ENCODE measurements at regions not wholly inside any gene's neighbourhood (a gene's known extent, or its start where the extent isn't known, plus 50 kb on each side); places are given as distances from the start of the nearest gene placed in this dataset.

- intact Hi-C loops (cut with micrococcal nuclease) = loop anchor here (10.0 kb wide), 1 partner anchor 1205 kb away; no protein-coding TSS in a partner anchor
- Histone ChIP-seq H2BK15ac (ENCODE audit: low read depth, low read length) (no peak overlapping the region), H2BK5ac (ENCODE audit: low read depth, low read length, poor library complexity, severe bottlenecking) (no peak overlapping the region), H4K20me1 (ENCODE audit: insufficient read depth, low read length) (no peaks in the 10 kb centered on the region), H3K4me2 (ENCODE audit: low read depth, low read length) (no peak overlapping the region), H3K27me3 (ENCODE audit: control insufficient read depth, insufficient read depth, low read length) (no peaks in the 10 kb centered on the region), H3K14ac (replicated peaks; ENCODE audit: low read depth, low read length) (no peak overlapping the region), H4K91ac (ENCODE audit: insufficient read depth, low read depth, low read length) (no peak overlapping the region), H3K36me3 (ENCODE audit: control insufficient read depth, insufficient read depth, low read length) (no peaks in the 10 kb centered on the region), H3K18ac (ENCODE audit: low read depth, low read length) (no peak overlapping the region), H3K56ac (ENCODE audit: extremely low read depth, insufficient read depth, low read length) (no peak overlapping the region), H3K4me3 (ENCODE audit: insufficient read depth, low read depth, low read length) (no peak overlapping the region), H3K4me1 (ENCODE audit: control insufficient read depth, insufficient read depth, low read length) (no peaks in the 10 kb centered on the region), H4K5ac (ENCODE audit: low read depth, low read length) (no peak overlapping the region), H2BK20ac (ENCODE audit: low read depth, low read length) (no peak overlapping the region), H2AK5ac (ENCODE audit: low read depth, low read length) (no peak overlapping the region), H3K4ac (ENCODE audit: low read depth, low read length) (no peak overlapping the region), H3K9ac (ENCODE audit: low read depth, low read length) (no peak overlapping the region), H3K79me1 (ENCODE audit: low read depth in 1 of 2, low read length in 2 of 2) (no peaks in the 10 kb centered on the region), H2AFZ (replicated peaks; ENCODE audit: low read length, poor library complexity) (no peak overlapping the region), H3K9me1 (ENCODE audit: insufficient read depth, low read length) (no peaks in the 10 kb centered on the region), H3K23ac (ENCODE audit: low read depth, low read length) (no peak overlapping the region), H3K27ac (ENCODE audit: insufficient read depth, low read length) (no peak overlapping the region), H4K8ac (ENCODE audit: low read depth in 2 of 2, low read length in 2 of 2) (no peak overlapping the region), H2AK9ac (replicated peaks; ENCODE audit: low read depth, low read length, poor library complexity) (no peak overlapping the region), H2BK120ac (ENCODE audit: low read depth, low read length) (no peak overlapping the region), H3K9me3 (ENCODE audit: control insufficient read depth, insufficient read depth, low read length) (peaks cover 4% of the 10 kb centered on the region)
- no peak for DNase-seq
- no peak for ATAC-seq (ENCODE audit: low read depth)
- ChIA-PET CTCF (no interaction called here), POLR2A (ENCODE audit: unreplicated experiment) (no interaction called here)
- TF ChIP-seq FOS (IDR thresholded peaks at IDR 0.05; ENCODE audit: low read depth, low read length) (no peak), NFE2L2 (IDR thresholded peaks at IDR 0.05; ENCODE audit: low read depth, low read length) (no peak), ELK1 (IDR thresholded peaks at IDR 0.05; ENCODE audit: borderline replicate concordance, low read depth, low read length) (no peak), MAFK (IDR thresholded peaks at IDR 0.05; ENCODE audit: low read depth, low read length) (no peak), RFX5 (IDR thresholded peaks at IDR 0.05; ENCODE audit: low read depth, low read length) (no peak), RCOR1 (IDR thresholded peaks at IDR 0.05; ENCODE audit: insufficient replicate concordance, low read length) (no peak), MXI1 (IDR thresholded peaks at IDR 0.05; ENCODE audit: borderline replicate concordance, low read depth, low read length) (no peak), BHLHE40 (IDR thresholded peaks at IDR 0.05; ENCODE audit: low read depth, low read length) (no peak), MAZ (IDR thresholded peaks at IDR 0.05; ENCODE audit: borderline replicate concordance, low read depth, low read length) (no peak), RAD21 (IDR thresholded peaks at IDR 0.05; ENCODE audit: low read length) (no peak), CTCF (conservative IDR thresholded peaks at IDR 0.05; ENCODE audit: low read depth, low read length) (no peak), SMC3 (IDR thresholded peaks at IDR 0.05; ENCODE audit: low read depth, low read length) (no peak)
- WGBS, 2 experiments (ENCODE audit: extremely low coverage in 2 of 2, insufficient read length in 1 of 2) = no CpG with 5 or more reads among the region's 1 CpG
- in situ Hi-C loops (cut with MboI; ENCODE audit: low sequenced_read_pairs) = no loop called here
- no TSS peak for BruUV-seq (replicated peaks)
- dilution Hi-C loops (cut with HindIII; ENCODE audit: low sequenced_read_pairs, unreplicated experiment) = no loop called here
Measured at GRCh38 chr13:80889829-80890228, 548.9 kb upstream of the SPRY2 start.

Measured in IMR-90 (cell line).